T-cell (primary cell): ENCODE measurements at regions not wholly inside any gene's neighbourhood (a gene's known extent, or its start where the extent isn't known, plus 50 kb on each side); places are given as distances from the start of the nearest gene placed in this dataset.

Experiments used
- ATAC-seq, 4 experiments: fragments of 200-7000 bp in 3 of 4; fragments of 150-1000 bp in 1 of 4; cut with Tn5 transposase; replicated peaks in 1 of 4; 1 replicate in 3 of 4; 2 replicates in 1 of 4; pipeline ENCODE4 v1.10.0; 2021; ENCODE audit warnings: moderate library complexity in 3 of 4, mild to moderate bottlenecking in 2 of 4, moderate number of reproducible peaks in 1 of 4
- CTCF ChIA-PET, 2 donors: fragments of 300-600 bp; sonication (Branson Sonifier 250); formaldehyde crosslinking; loops; one replicate each; lab custom pipeline; 2022; ENCODE audit warnings: antibody characterized with exemption in 2 of 2; lab: Charles Lee
- POLR2A ChIA-PET, 2 donors: fragments of 300-600 bp; sonication (Branson Sonifier 250); formaldehyde crosslinking; loops; one replicate each; lab custom pipeline; 2022; ENCODE audit warnings: antibody characterized with exemption in 2 of 2; lab: Charles Lee
- DNase-seq, 35 experiments: peaks; one replicate each; pipeline versions ENCODE4 v3.0.0 to v3.0.0-alpha.2; 2013 to 2023
- H3K27ac ChIP-seq: one replicate; pipeline ENCODE4 v1.5.1; 2013; ENCODE audit warnings: low read length
- H3K27me3 ChIP-seq, 2 experiments: replicated peaks in 1 of 2; 1 replicate in 1 of 2; 2 replicates in 1 of 2; pipeline versions ENCODE4 v1.6.1 to v1.7.0; 2013; ENCODE audit warnings: low read length in 1 of 2, mixed read lengths in 1 of 2; ENCODE audit not compliant: control insufficient read depth in 2 of 2, insufficient read depth in 2 of 2; ENCODE audit errors: extremely low read depth in 1 of 2
- H3K36me3 ChIP-seq, 2 donors: 1 replicate in 1 of 2; 2 replicates in 1 of 2; pipeline versions ENCODE4 v1.6.1 to v1.7.0; 2013; ENCODE audit warnings: low read length in 1 of 2; ENCODE audit not compliant: control insufficient read depth in 2 of 2, insufficient read depth in 1 of 2; ENCODE audit errors: extremely low read depth in 1 of 2
- H3K4me1 ChIP-seq, 2 experiments: 1 replicate in 1 of 2; 2 replicates in 1 of 2; pipeline versions ENCODE4 v1.6.1 to v1.7.0; 2013; ENCODE audit warnings: low read length in 2 of 2, mixed read lengths in 1 of 2; ENCODE audit not compliant: insufficient read depth in 2 of 2, control insufficient read depth in 1 of 2; ENCODE audit errors: extremely low read depth in 1 of 2
- H3K4me3 ChIP-seq, 2 donors: 1 replicate in 1 of 2; 2 replicates in 1 of 2; pipeline versions ENCODE4 v1.5.1 to v1.7.0; 2013; ENCODE audit warnings: mild to moderate bottlenecking in 2 of 2, low read length in 1 of 2, moderate library complexity in 1 of 2; ENCODE audit not compliant: control insufficient read depth in 1 of 2; ENCODE audit errors: extremely low read depth in 1 of 2
- H3K9me3 ChIP-seq: 2 replicates; pipeline ENCODE4 v1.7.0; 2013
- H3K27ac Mint-ChIP-seq, 2 donors: one replicate each; pipeline ENCODE4 v1.8.0; 2020 to 2021; ENCODE audit warnings: mild to moderate bottlenecking in 2 of 2, mixed read lengths in 2 of 2
- H3K27me3 Mint-ChIP-seq, 2 donors: one replicate each; pipeline ENCODE4 v1.8.0; 2021 to 2022; ENCODE audit warnings: mixed read lengths in 2 of 2
- H3K36me3 Mint-ChIP-seq: one replicate; pipeline ENCODE4 v1.8.0; 2021; ENCODE audit warnings: mixed read lengths
- H3K4me1 Mint-ChIP-seq, 3 donors: one replicate each; pipeline ENCODE4 v1.8.0; 2020 to 2022; ENCODE audit warnings: mixed read lengths in 3 of 3, mild to moderate bottlenecking in 1 of 3
- H3K4me3 Mint-ChIP-seq, 3 donors: one replicate each; pipeline ENCODE4 v1.8.0; 2020 to 2022; ENCODE audit warnings: mild to moderate bottlenecking in 3 of 3, mixed read lengths in 3 of 3, moderate library complexity in 3 of 3
- H3K9me3 Mint-ChIP-seq, 3 donors: one replicate each; pipeline ENCODE4 v1.8.0; 2020 to 2022; ENCODE audit warnings: mixed read lengths in 3 of 3
- WGBS: methylation state at CpG from one replicate; pipeline ENCODE4 v1.1.5; 2013; ENCODE audit warnings: missing lambda C conversion rate; ENCODE audit not compliant: insufficient coverage; 5-methylcytosine and 5-hydroxymethylcytosine counted together

- DNase-seq, result no peak
- no peak overlapping the region for H3K27ac Mint-ChIP-seq
- peaks cover 0 to 3% (median 0%) of the 10 kb centered on the region in 3 donors for H3K9me3 Mint-ChIP-seq
- Histone ChIP-seq H3K27ac (no peak overlapping the region), H3K4me3 (no peak overlapping the region), H3K27me3 (no peaks in the 10 kb centered on the region), H3K4me1 (no peaks in the 10 kb centered on the region), H3K36me3 (no peaks in the 10 kb centered on the region), H3K9me3 (no peaks in the 10 kb centered on the region)
- no peak for ATAC-seq
- ChIA-PET CTCF (no interaction called here), POLR2A (no interaction called here)
- 56% methylated on average over 2 of the region's 5 CpGs for WGBS
- H3K4me3 Mint-ChIP-seq, result no peak overlapping the region
- no peaks in the 10 kb centered on the region for H3K4me1 Mint-ChIP-seq
- H3K27me3 Mint-ChIP-seq, result no peaks in the 10 kb centered on the region
- no peaks in the 10 kb centered on the region for H3K36me3 Mint-ChIP-seq
These were observed 838.2 kb downstream of the MAFB start for GRCh38 chr20:39850821-39851330.

- no peaks in the 10 kb centered on the region for H3K4me1 Mint-ChIP-seq
- CTCF ChIA-PET, result no interaction called here
- no peaks in the 10 kb centered on the region for H3K36me3 Mint-ChIP-seq
These were observed 838.8 kb downstream of the MAFB start for GRCh38 chr20:39850246-39850645.

GRCh38 chr20:39849664-39850063, 839.4 kb downstream of the MAFB start:
- H3K27me3 Mint-ChIP-seq, result no peaks in the 10 kb centered on the region

More at GRCh38 chr20:39850246-39850645, 838.8 kb downstream of the MAFB start:
- H3K27me3 ChIP-seq, result no peaks in the 10 kb centered on the region
- no peak overlapping the region for H3K4me3 ChIP-seq
- WGBS, result no CpG with 5 or more reads among the region's 1 CpG
- POLR2A ChIA-PET, result no interaction called here
- no peaks in the 10 kb centered on the region for H3K36me3 ChIP-seq
- Mint-ChIP-seq H3K27ac (no peak overlapping the region), H3K4me3 (no peak overlapping the region), H3K27me3 (no peaks in the 10 kb centered on the region), H3K9me3 (no peaks in the 10 kb centered on the region)
- ATAC-seq, result no peak
- no peak for DNase-seq
- no peak overlapping the region for H3K27ac ChIP-seq
- H3K4me1 ChIP-seq, result no peaks in the 10 kb centered on the region
- H3K9me3 ChIP-seq, result no peaks in the 10 kb centered on the region

GRCh38 chr20:39849171-39849570, 839.9 kb downstream of the MAFB start:
- Mint-ChIP-seq H3K4me3 (no peak overlapping the region), H3K4me1 (no peaks in the 10 kb centered on the region), H3K27me3 (no peaks in the 10 kb centered on the region), H3K27ac (no peak overlapping the region), H3K36me3 (no peaks in the 10 kb centered on the region), H3K9me3 (peaks cover 0 to 1% (median 0%) of the 10 kb centered on the region in 3 donors)
- no peaks in the 10 kb centered on the region for H3K27me3 ChIP-seq
- WGBS, result 83% methylated on average over 2 of the region's 5 CpGs
- no peaks in the 10 kb centered on the region for H3K9me3 ChIP-seq
- H3K36me3 ChIP-seq, result no peaks in the 10 kb centered on the region
- ChIA-PET POLR2A (no interaction called here), CTCF (no interaction called here)
- ATAC-seq, result no peak
- H3K27ac ChIP-seq, result no peak overlapping the region
- H3K4me3 ChIP-seq, result no peak overlapping the region
- no peak for DNase-seq
- no peaks in the 10 kb centered on the region for H3K4me1 ChIP-seq

More at GRCh38 chr20:39849664-39850063, 839.4 kb downstream of the MAFB start:
- CTCF ChIA-PET, result no interaction called here
- no peak for DNase-seq
- no peaks in the 10 kb centered on the region for H3K27me3 ChIP-seq
- no peak overlapping the region for H3K4me3 ChIP-seq
- H3K36me3 ChIP-seq, result no peaks in the 10 kb centered on the region
- ATAC-seq, result no peak
- H3K27ac Mint-ChIP-seq, result no peak overlapping the region
- POLR2A ChIA-PET, result no interaction called here
- H3K9me3 Mint-ChIP-seq, result no peaks in the 10 kb centered on the region
- no peaks in the 10 kb centered on the region for H3K4me1 ChIP-seq
- WGBS, result 69% methylated on average over 8 of the region's 9 CpGs
- H3K27ac ChIP-seq, result no peak overlapping the region
- H3K4me1 Mint-ChIP-seq, result no peaks in the 10 kb centered on the region
- H3K9me3 ChIP-seq, result no peaks in the 10 kb centered on the region
- no peak overlapping the region for H3K4me3 Mint-ChIP-seq
- H3K36me3 Mint-ChIP-seq, result no peaks in the 10 kb centered on the region

- WGBS, result 83% methylated on average over 8 of the region's 9 CpGs
- no peaks in the 10 kb centered on the region for H3K36me3 Mint-ChIP-seq
- H3K36me3 ChIP-seq, result no peaks in the 10 kb centered on the region
- H3K27me3 ChIP-seq, result no peaks in the 10 kb centered on the region
- no peaks in the 10 kb centered on the region for H3K4me1 ChIP-seq
- no peak overlapping the region for H3K27ac ChIP-seq
- no peaks in the 10 kb centered on the region for H3K27me3 Mint-ChIP-seq
- no peak overlapping the region for H3K27ac Mint-ChIP-seq
- no peaks in the 10 kb centered on the region for H3K9me3 ChIP-seq
- ChIA-PET POLR2A (no interaction called here), CTCF (no interaction called here)
- peaks cover 0 to 13% (median 0%) of the 10 kb centered on the region in 3 donors for H3K9me3 Mint-ChIP-seq
- DNase-seq, result no peak
- H3K4me1 Mint-ChIP-seq, result no peaks in the 10 kb centered on the region
- ATAC-seq, result no peak
- no peak overlapping the region for H3K4me3 Mint-ChIP-seq
- H3K4me3 ChIP-seq, result no peak overlapping the region
These were observed 849.5 kb downstream of the MAFB start for GRCh38 chr20:39839399-39840119.

GRCh38 chr20:39837561-39837960, 851.5 kb downstream of the MAFB start:
- Histone ChIP-seq H3K4me1 (no peaks in the 10 kb centered on the region), H3K4me3 (no peak overlapping the region), H3K36me3 (no peaks in the 10 kb centered on the region), H3K27me3 (no peaks in the 10 kb centered on the region), H3K9me3 (no peaks in the 10 kb centered on the region), H3K27ac (no peak overlapping the region)
- POLR2A ChIA-PET, result no interaction called here
- Mint-ChIP-seq H3K27me3 (no peaks in the 10 kb centered on the region), H3K4me1 (no peaks in the 10 kb centered on the region), H3K36me3 (no peaks in the 10 kb centered on the region), H3K4me3 (no peak overlapping the region), H3K9me3 (peaks cover 0 to 9% (median 8%) of the 10 kb centered on the region in 3 donors), H3K27ac (no peak overlapping the region)
- CTCF ChIA-PET, result no interaction called here
- no peak for ATAC-seq
- DNase-seq, result no peak
- 64% methylated on average over 3 of the region's 3 CpGs for WGBS
